DMS79 treated with DMSO at 0.1 percent for 48 hours (cell line): ENCODE measurements at regions not wholly inside any gene's neighbourhood (a gene's known extent, or its start where the extent isn't known, plus 50 kb on each side); places are given as distances from the start of the nearest gene placed in this dataset.

Source experiments
- DNase-seq: peaks from one replicate; lab custom pipeline; 2025; lab: John Stamatoyannopoulos, UW

GRCh38 chr5:3321119-3321760, 274.4 kb upstream of the IRX1 start:
- DNase-seq: no peak

- DNase-seq: no peak
Measured at GRCh38 chr5:3320317-3320875, 275.2 kb upstream of the IRX1 start.

- no peak for DNase-seq
Measured at GRCh38 chr5:3317051-3317795, 278.4 kb upstream of the IRX1 start.

GRCh38 chr5:3313569-3313968, 282.1 kb upstream of the IRX1 start:
- no peak for DNase-seq

GRCh38 chr5:3312299-3312698, 283.3 kb upstream of the IRX1 start:
- no peak for DNase-seq

GRCh38 chr5:3311433-3311832, 284.2 kb upstream of the IRX1 start:
- DNase-seq: no peak

GRCh38 chr5:3310541-3311261, 284.9 kb upstream of the IRX1 start:
- no peak for DNase-seq

- no peak for DNase-seq
Measured at GRCh38 chr5:3309538-3309937, 286.1 kb upstream of the IRX1 start.

GRCh38 chr5:3307982-3308621, 287.5 kb upstream of the IRX1 start:
- no peak for DNase-seq

GRCh38 chr5:3305432-3305831, 290.2 kb upstream of the IRX1 start:
- DNase-seq: no peak

GRCh38 chr5:3304346-3304745, 291.3 kb upstream of the IRX1 start:
- DNase-seq: no peak

GRCh38 chr5:3303777-3304176, 291.9 kb upstream of the IRX1 start:
- DNase-seq: no peak

- no peak for DNase-seq
Measured at GRCh38 chr5:3302228-3302627, 293.4 kb upstream of the IRX1 start.

GRCh38 chr5:3301306-3301705, 294.3 kb upstream of the IRX1 start:
- DNase-seq: no peak

- no peak for DNase-seq
Measured at GRCh38 chr5:3300726-3301125, 294.9 kb upstream of the IRX1 start.

GRCh38 chr5:3299441-3299840, 296.2 kb upstream of the IRX1 start:
- DNase-seq: no peak

- DNase-seq: no peak
Measured at GRCh38 chr5:3297853-3298252, 297.8 kb upstream of the IRX1 start.

- no peak for DNase-seq
Measured at GRCh38 chr5:3288325-3288724, 307.3 kb upstream of the IRX1 start.

- no peak for DNase-seq
Measured at GRCh38 chr5:3287516-3287915, 308.1 kb upstream of the IRX1 start.

GRCh38 chr5:3285621-3286020, 310.0 kb upstream of the IRX1 start:
- DNase-seq: no peak

GRCh38 chr5:3284506-3284905, 311.1 kb upstream of the IRX1 start:
- DNase-seq: no peak

- no peak for DNase-seq
Measured at GRCh38 chr5:3282841-3283240, 312.8 kb upstream of the IRX1 start.
